HCT116 (cell line): ENCODE measurements at regions not wholly inside any gene's neighbourhood (a gene's known extent, or its start where the extent isn't known, plus 50 kb on each side); places are given as distances from the start of the nearest gene placed in this dataset.

Experiments
- ATAC-seq: fragments of 200-7000 bp; cut with Tn5 transposase; 2 replicates; pipeline ENCODE4 v1.9.1; 2020; ENCODE audit warnings: mild to moderate bottlenecking, moderate library complexity
- BruUV-seq: library from RNA; stranded (reverse); fragments of 400-500 nt; replicated peaks from 2 replicates; lab custom pipeline; 2021; lab: Mats Ljungman, UMichigan
- CTCF ChIA-PET: fragments of 300-600 bp; sonication (Branson Sonifier 250); formaldehyde crosslinking; loops from one replicate; lab custom pipeline; 2021; ENCODE audit warnings: antibody characterized with exemption; lab: Charles Lee
- POLR2A ChIA-PET: fragments of 300-600, 350-600 bp; sonication (Branson Sonifier 250); formaldehyde crosslinking; loops from one replicate; lab custom pipeline; 2021; ENCODE audit warnings: antibody characterized with exemption; lab: Charles Lee
- RAD21 ChIA-PET, 2 experiments: fragments of 300-600 bp; sonication (Branson Sonifier 250); formaldehyde crosslinking; loops; one replicate each; lab custom pipeline; 2023; ENCODE audit warnings: low total read pairs in 2 of 2; ENCODE audit not compliant: uncharacterized antibody in 2 of 2, unreplicated experiment in 2 of 2, low non-redundant PET in 1 of 2; lab: Charles Lee
- DNase-seq: peaks from one replicate; pipeline ENCODE4 v3.0.0-alpha.2; 2010; ENCODE audit warnings: low read depth, low spot score
- H2AFZ ChIP-seq: fragments of 200-600 bp; shearing (Covaris generic), sonication (generic); 2 replicates; pipeline ENCODE4 v1.6.1; 2017; ENCODE audit warnings: low read depth, mixed run types, mixed read lengths, antibody characterized with exemption, low read length; ENCODE audit not compliant: poor library complexity, severe bottlenecking
- H3K27ac ChIP-seq: 2 replicates; pipeline ENCODE4 v1.5.1; 2012; ENCODE audit warnings: low read depth, low read length
- H3K27me3 ChIP-seq: fragments of 200-600 bp; sonication (generic); 2 replicates; pipeline ENCODE4 v1.6.1; 2016; ENCODE audit warnings: mixed run types, low read length, mixed read lengths; ENCODE audit not compliant: insufficient read depth
- H3K36me3 ChIP-seq, 2 experiments: fragments of 200-500 bp in 1 of 2; fragments of 200-600 bp in 1 of 2; sonication (Bioruptor generic) in 1 of 2; sonication (generic) in 1 of 2; 2 replicates each; pipeline versions ENCODE4 v1.5.1 to v1.6.1; 2014 to 2016; ENCODE audit warnings: low read length in 2 of 2, inconsistent platforms in 1 of 2, mixed read lengths in 1 of 2, mixed run types in 1 of 2; ENCODE audit not compliant: insufficient read depth in 2 of 2, control insufficient read depth in 1 of 2
- H3K4me1 ChIP-seq, 2 experiments: fragments of 200-600 bp in 1 of 2; sonication (generic) in 1 of 2; 2 replicates each; pipeline versions ENCODE4 v1.5.1 to v1.6.1; 2012 to 2017; ENCODE audit warnings: low read length in 2 of 2, inconsistent platforms in 1 of 2, mild to moderate bottlenecking in 1 of 2, mixed read lengths in 1 of 2, mixed run types in 1 of 2, moderate library complexity in 1 of 2; ENCODE audit not compliant: insufficient read depth in 2 of 2, control insufficient read depth in 1 of 2
- H3K4me2 ChIP-seq: fragments of 200-600 bp; sonication (generic); 2 replicates; pipeline ENCODE4 v1.6.1; 2017; ENCODE audit warnings: mixed run types, low read length, mixed read lengths
- H3K4me3 ChIP-seq, 2 experiments: fragments of 200-600 bp in 1 of 2; sonication (generic) in 1 of 2; replicated peaks in 1 of 2; 2 replicates each; pipeline ENCODE4 v1.5.1; 2011 to 2016; ENCODE audit warnings: low read length in 2 of 2, control low read depth in 1 of 2, low read depth in 1 of 2, mild to moderate bottlenecking in 1 of 2, mixed read lengths in 1 of 2, mixed run types in 1 of 2
- H3K79me2 ChIP-seq: fragments of 200-600 bp; sonication (generic); 2 replicates; pipeline ENCODE4 v1.6.1; 2017; ENCODE audit warnings: mild to moderate bottlenecking, mixed run types, low read length, moderate library complexity, mixed read lengths; ENCODE audit not compliant: insufficient read depth
- H3K9ac ChIP-seq: fragments of 200-600 bp; sonication (generic); 2 replicates; pipeline ENCODE4 v1.6.1; 2016; ENCODE audit warnings: low read length, mixed read lengths
- H3K9me2 ChIP-seq: fragments of 200-600 bp; sonication (generic), shearing (Covaris generic); 2 replicates; pipeline ENCODE4 v1.6.1; 2017; ENCODE audit warnings: mixed run types, mild to moderate bottlenecking, moderate library complexity; ENCODE audit not compliant: insufficient read depth
- H3K9me3 ChIP-seq, 2 experiments: fragments of 200-500 bp in 1 of 2; fragments of 200-600 bp in 1 of 2; sonication (Bioruptor generic) in 1 of 2; sonication (generic) in 1 of 2; 2 replicates each; pipeline ENCODE4 v1.6.1; 2014 to 2017; ENCODE audit warnings: low read length in 2 of 2, mixed read lengths in 2 of 2, inconsistent platforms in 1 of 2, low read depth in 1 of 2, mild to moderate bottlenecking in 1 of 2, mixed run types in 1 of 2, moderate library complexity in 1 of 2; ENCODE audit not compliant: control insufficient read depth in 1 of 2, insufficient read depth in 1 of 2
- H4K20me1 ChIP-seq: fragments of 200-600 bp; sonication (generic), shearing (Covaris generic); 2 replicates; pipeline ENCODE4 v1.6.1; 2017; ENCODE audit warnings: mixed run types, mild to moderate bottlenecking, moderate library complexity; ENCODE audit not compliant: insufficient read depth
- CBX3 ChIP-seq: IDR thresholded peaks from 2 replicates; pipeline ENCODE4 v1.6.1; 2012; ENCODE audit warnings: low read depth
- CEBPB ChIP-seq: IDR thresholded peaks from 2 replicates; pipeline ENCODE4 v1.6.1; 2012; ENCODE audit warnings: low read depth
- CTCF ChIP-seq, 3 experiments: fragments of 200-600 bp in 1 of 3; sonication (generic) in 1 of 3; IDR thresholded peaks in 2 of 3; conservative IDR thresholded peaks in 1 of 3; 2 replicates each; pipeline ENCODE4 v1.5.1; 2012 to 2017; ENCODE audit warnings: low read depth in 2 of 3, low read length in 2 of 3, antibody characterized with exemption in 1 of 3, borderline replicate concordance in 1 of 3, control low read depth in 1 of 3, mild to moderate bottlenecking in 1 of 3, mixed read lengths in 1 of 3, mixed run types in 1 of 3, moderate library complexity in 1 of 3; ENCODE audit not compliant: insufficient read depth in 1 of 3
- EGR1 ChIP-seq: IDR thresholded peaks from 2 replicates; pipeline ENCODE4 v1.6.1; 2012; ENCODE audit warnings: low read depth
- ELF1 ChIP-seq: IDR thresholded peaks from 2 replicates; pipeline ENCODE4 v1.6.1; 2012; ENCODE audit warnings: low read depth, borderline replicate concordance
- EZH2 ChIP-seq: fragments of 200-600 bp; sonication (generic); IDR thresholded peaks from 2 replicates; pipeline ENCODE4 v1.6.1; 2017; ENCODE audit warnings: antibody characterized with exemption, mixed run types
- EZH2phosphoT487 ChIP-seq: fragments of 200-600 bp; IDR thresholded peaks from 2 replicates; pipeline ENCODE4 v1.6.1; 2018; ENCODE audit warnings: antibody characterized with exemption, borderline replicate concordance
- FOSL1 ChIP-seq: IDR thresholded peaks from 2 replicates; pipeline ENCODE4 v1.6.1; 2012; ENCODE audit warnings: low read depth
- JUND ChIP-seq: IDR thresholded peaks from 2 replicates; pipeline ENCODE4 v1.6.1; 2012
- MAX ChIP-seq: IDR thresholded peaks from 2 replicates; pipeline ENCODE4 v1.6.1; 2012
- POLR2A ChIP-seq: IDR thresholded peaks from 2 replicates; pipeline ENCODE4 v1.7.0; 2011; ENCODE audit warnings: borderline replicate concordance; ENCODE audit not compliant: insufficient read depth, insufficient read length; ENCODE audit errors: extremely low read depth
- POLR2AphosphoS5 ChIP-seq: IDR thresholded peaks from 2 replicates; pipeline ENCODE4 v1.6.1; 2011; ENCODE audit warnings: mild to moderate bottlenecking, low read depth, low read length, moderate library complexity
- SP1 ChIP-seq: IDR thresholded peaks from 2 replicates; pipeline ENCODE4 v1.6.1; 2012; ENCODE audit warnings: low read depth
- TCF7L2 ChIP-seq: IDR thresholded peaks from 2 replicates; pipeline ENCODE4 v1.7.0; 2011; ENCODE audit warnings: borderline replicate concordance, inconsistent platforms; ENCODE audit not compliant: insufficient read depth, insufficient read length; ENCODE audit errors: extremely low read depth
- YY1 ChIP-seq: IDR thresholded peaks from 2 replicates; pipeline ENCODE4 v1.6.1; 2011; ENCODE audit warnings: low read length, low read depth, moderate library complexity, mild to moderate bottlenecking; ENCODE audit not compliant: insufficient replicate concordance; ENCODE audit errors: extremely low read depth
- ZFX ChIP-seq: fragments of 450-650 bp; IDR thresholded peaks from 2 replicates; pipeline ENCODE4 v1.6.1; 2017
- ZNF274 ChIP-seq: fragments of 200-500 bp; sonication (Bioruptor generic); IDR thresholded peaks from 2 replicates; pipeline ENCODE4 v1.6.1; 2014; ENCODE audit warnings: mild to moderate bottlenecking, low read depth, low read length, inconsistent platforms
- intact Hi-C: fragments of 100-400 bp; cut with micrococcal nuclease; formaldehyde crosslinking; loops from 2 replicates; pipeline ENCODE4 v1.10.0; 2022

DNA sequence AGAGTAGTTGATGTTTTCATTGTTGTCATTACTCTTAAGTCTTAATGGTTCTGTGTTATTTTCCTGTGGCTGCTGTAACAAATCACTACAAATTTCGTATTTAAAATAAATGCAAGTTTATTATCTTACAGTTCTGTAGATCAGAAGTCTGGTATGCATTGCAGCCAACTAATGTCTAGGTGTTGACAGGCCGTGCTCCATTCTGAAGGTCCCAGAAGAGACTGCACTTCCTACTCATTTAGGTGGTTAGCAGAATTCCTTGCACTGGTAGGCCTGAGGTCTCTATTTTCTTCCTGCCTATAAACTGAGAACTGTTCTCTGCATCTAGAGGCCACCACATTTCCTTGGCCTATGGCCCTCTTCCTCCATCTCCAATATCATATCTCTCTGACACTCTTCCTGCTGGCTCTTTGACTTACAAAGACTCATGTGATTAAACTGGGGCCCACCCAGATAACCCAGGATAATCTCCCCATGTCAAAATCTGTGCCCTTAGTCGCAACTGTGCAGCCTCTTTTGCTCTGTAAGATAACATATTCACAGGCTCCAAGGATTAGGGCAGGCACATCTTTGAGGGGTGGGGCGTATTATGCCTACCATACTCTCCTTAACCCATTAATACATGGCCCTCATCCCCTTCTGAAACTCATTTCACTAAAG lies 468.4 kb downstream of the FOXO1 start:
- TF ChIP-seq POLR2AphosphoS5 = no peak
- Histone ChIP-seq H3K4me3 (no peak overlapping the region), H3K27me3 (no peaks in the 10 kb centered on the region), H3K9me2 (no peaks in the 10 kb centered on the region), H3K9me3 (no peaks in the 10 kb centered on the region), H2AFZ (no peak overlapping the region), H3K4me1 (no peaks in the 10 kb centered on the region), H4K20me1 (no peaks in the 10 kb centered on the region), H3K36me3 (no peaks in the 10 kb centered on the region), H3K9ac (no peak overlapping the region), H3K4me2 (no peak overlapping the region), H3K27ac (no peak overlapping the region), H3K79me2 (no peaks in the 10 kb centered on the region)
- intact Hi-C loops = no loop called here
- ATAC-seq (no peak), DNase-seq (no peak)
- RAD21 ChIA-PET = no interaction called here
- BruUV-seq = no TSS peak
- CTCF ChIA-PET = no interaction called here
- POLR2A ChIA-PET = no interaction called here

DNA sequence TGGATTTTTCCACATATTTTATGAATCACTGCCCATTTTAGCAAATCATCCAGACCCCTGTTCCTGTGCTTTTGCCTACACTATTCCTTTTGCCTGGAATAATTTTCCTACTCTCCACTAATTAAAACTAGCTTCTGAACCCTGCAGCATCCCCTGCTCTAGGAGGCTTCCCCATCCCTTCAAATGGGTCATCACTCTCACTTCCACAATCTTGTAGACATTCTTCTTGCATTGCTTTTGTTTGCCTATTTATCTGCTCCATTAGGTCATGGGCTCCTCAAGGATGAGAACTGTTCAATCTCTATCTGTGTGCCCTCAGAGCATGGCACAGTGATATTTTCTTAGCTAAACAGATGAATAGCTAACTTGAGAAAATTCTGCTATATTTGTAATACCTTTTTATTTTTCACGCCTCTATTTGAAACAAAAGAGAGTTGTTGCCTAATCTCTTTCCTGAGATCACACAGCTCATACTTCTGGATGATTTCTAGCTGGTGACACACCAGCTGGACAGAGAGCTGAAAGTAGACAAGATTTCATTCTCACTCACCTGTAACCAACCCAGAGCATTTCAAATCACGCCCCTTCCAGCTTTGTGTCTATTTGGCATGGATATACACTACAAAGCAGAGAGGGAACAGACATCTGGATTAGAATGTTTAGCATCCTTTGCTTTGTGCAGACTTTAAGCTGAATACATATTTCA lies 466.0 kb downstream of the FOXO1 start:
- Histone ChIP-seq H3K36me3 (no peaks in the 10 kb centered on the region), H3K27me3 (no peaks in the 10 kb centered on the region), H3K27ac (no peak overlapping the region), H3K4me2 (no peak overlapping the region), H3K9me3 (no peaks in the 10 kb centered on the region), H3K79me2 (no peaks in the 10 kb centered on the region), H3K4me1 (no peaks in the 10 kb centered on the region), H3K9ac (no peak overlapping the region), H2AFZ (no peak overlapping the region), H4K20me1 (no peaks in the 10 kb centered on the region), H3K9me2 (no peaks in the 10 kb centered on the region), H3K4me3 (no peak overlapping the region)
- BruUV-seq = no TSS peak
- CTCF ChIA-PET = no interaction called here
- DNase-seq (no peak), ATAC-seq (no peak)
- TF ChIP-seq JUND (no peak), ZFX (no peak), EGR1 (no peak), EZH2phosphoT487 (no peak), TCF7L2 (no peak), FOSL1 (no peak), ELF1 (no peak), SP1 (no peak), ZNF274 (no peak), CTCF (IDR thresholded peaks at IDR 0.05 in 2 of 3, conservative IDR thresholded peaks at IDR 0.05 in 1 of 3; ENCODE audit: borderline replicate concordance in 1 of 3, insufficient read depth in 1 of 3, low read depth in 2 of 3, low read length in 2 of 3) (no peak), MAX (no peak), YY1 (no peak), CBX3 (no peak), EZH2 (no peak), POLR2A (no peak), POLR2AphosphoS5 (no peak), CEBPB (no peak)
- intact Hi-C loops = no loop called here
- POLR2A ChIA-PET = no interaction called here
- RAD21 ChIA-PET = no interaction called here
